Ishikawa (cell line): ENCODE measurements at regions not wholly inside any gene's neighbourhood (a gene's known extent, or its start where the extent isn't known, plus 50 kb on each side); places are given as distances from the start of the nearest gene placed in this dataset.

Source experiments
- CEBPB ChIP-seq: IDR thresholded peaks from 2 replicates; pipeline ENCODE4 v1.6.1; 2012
- CREB1 ChIP-seq: IDR thresholded peaks from 2 replicates; pipeline ENCODE4 v1.6.1; 2012; ENCODE audit warnings: low read depth
- EGR1 ChIP-seq: IDR thresholded peaks from 2 replicates; pipeline ENCODE4 v1.6.1; 2012
- EP300 ChIP-seq: IDR thresholded peaks from 2 replicates; pipeline ENCODE4 v1.6.1; 2012; ENCODE audit warnings: borderline replicate concordance
- FOXM1 ChIP-seq: IDR thresholded peaks from 2 replicates; pipeline ENCODE4 v1.6.1; 2012; ENCODE audit warnings: low read depth, borderline replicate concordance
- NFIC ChIP-seq: IDR thresholded peaks from 2 replicates; pipeline ENCODE4 v1.6.1; 2012
- RAD21 ChIP-seq: IDR thresholded peaks from 2 replicates; pipeline ENCODE4 v1.6.1; 2012; ENCODE audit warnings: low read depth
- TAF1 ChIP-seq: IDR thresholded peaks from 2 replicates; pipeline ENCODE4 v1.6.1; 2012; ENCODE audit warnings: low read depth, mild to moderate bottlenecking
- TCF12 ChIP-seq: IDR thresholded peaks from 2 replicates; pipeline ENCODE4 v1.6.1; 2012; ENCODE audit warnings: low read depth
- TEAD4 ChIP-seq: IDR thresholded peaks from 2 replicates; pipeline ENCODE4 v1.6.1; 2012
- YY1 ChIP-seq: IDR thresholded peaks from 2 replicates; pipeline ENCODE4 v1.6.1; 2012; ENCODE audit warnings: low read depth
- ZBTB7A ChIP-seq: IDR thresholded peaks from 2 replicates; pipeline ENCODE4 v1.6.1; 2012; ENCODE audit warnings: low read depth
- TF ChIP-seq, protein P1 (sequence below): IDR thresholded peaks from 2 replicates; pipeline ENCODE4 v1.6.1; 2012; ENCODE audit warnings: low read depth, mild to moderate bottlenecking
- TF ChIP-seq, protein P2 (sequence below): IDR thresholded peaks from 2 replicates; pipeline ENCODE4 v1.6.1; 2012
- TF ChIP-seq, protein P3 (sequence below): IDR thresholded peaks from 2 replicates; pipeline ENCODE4 v1.6.1; 2012

DNA sequence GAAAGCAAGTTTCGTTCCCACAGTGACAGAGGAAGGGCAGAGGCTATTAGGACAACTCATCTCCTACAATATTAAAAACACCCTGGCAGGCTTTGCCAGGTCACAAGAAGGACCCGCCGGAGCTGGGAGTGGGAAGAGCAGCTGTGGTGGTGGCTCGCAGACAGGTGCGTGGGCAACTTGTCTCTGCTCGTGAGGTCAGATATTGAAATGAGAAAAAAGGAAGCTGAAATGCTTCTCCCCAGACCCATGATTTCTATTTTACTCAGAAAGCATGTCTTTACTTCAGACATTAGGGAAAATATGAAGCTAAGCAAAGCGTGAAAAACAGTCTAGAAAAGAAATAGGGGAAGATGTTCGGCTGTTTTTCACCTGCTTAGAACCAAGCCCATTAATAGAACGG lies 166.3 kb upstream of the EEF1E1 start:
- TF ChIP-seq, protein P1, sequence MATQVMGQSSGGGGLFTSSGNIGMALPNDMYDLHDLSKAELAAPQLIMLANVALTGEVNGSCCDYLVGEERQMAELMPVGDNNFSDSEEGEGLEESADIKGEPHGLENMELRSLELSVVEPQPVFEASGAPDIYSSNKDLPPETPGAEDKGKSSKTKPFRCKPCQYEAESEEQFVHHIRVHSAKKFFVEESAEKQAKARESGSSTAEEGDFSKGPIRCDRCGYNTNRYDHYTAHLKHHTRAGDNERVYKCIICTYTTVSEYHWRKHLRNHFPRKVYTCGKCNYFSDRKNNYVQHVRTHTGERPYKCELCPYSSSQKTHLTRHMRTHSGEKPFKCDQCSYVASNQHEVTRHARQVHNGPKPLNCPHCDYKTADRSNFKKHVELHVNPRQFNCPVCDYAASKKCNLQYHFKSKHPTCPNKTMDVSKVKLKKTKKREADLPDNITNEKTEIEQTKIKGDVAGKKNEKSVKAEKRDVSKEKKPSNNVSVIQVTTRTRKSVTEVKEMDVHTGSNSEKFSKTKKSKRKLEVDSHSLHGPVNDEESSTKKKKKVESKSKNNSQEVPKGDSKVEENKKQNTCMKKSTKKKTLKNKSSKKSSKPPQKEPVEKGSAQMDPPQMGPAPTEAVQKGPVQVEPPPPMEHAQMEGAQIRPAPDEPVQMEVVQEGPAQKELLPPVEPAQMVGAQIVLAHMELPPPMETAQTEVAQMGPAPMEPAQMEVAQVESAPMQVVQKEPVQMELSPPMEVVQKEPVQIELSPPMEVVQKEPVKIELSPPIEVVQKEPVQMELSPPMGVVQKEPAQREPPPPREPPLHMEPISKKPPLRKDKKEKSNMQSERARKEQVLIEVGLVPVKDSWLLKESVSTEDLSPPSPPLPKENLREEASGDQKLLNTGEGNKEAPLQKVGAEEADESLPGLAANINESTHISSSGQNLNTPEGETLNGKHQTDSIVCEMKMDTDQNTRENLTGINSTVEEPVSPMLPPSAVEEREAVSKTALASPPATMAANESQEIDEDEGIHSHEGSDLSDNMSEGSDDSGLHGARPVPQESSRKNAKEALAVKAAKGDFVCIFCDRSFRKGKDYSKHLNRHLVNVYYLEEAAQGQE = no peak
- TF ChIP-seq, protein P2, sequence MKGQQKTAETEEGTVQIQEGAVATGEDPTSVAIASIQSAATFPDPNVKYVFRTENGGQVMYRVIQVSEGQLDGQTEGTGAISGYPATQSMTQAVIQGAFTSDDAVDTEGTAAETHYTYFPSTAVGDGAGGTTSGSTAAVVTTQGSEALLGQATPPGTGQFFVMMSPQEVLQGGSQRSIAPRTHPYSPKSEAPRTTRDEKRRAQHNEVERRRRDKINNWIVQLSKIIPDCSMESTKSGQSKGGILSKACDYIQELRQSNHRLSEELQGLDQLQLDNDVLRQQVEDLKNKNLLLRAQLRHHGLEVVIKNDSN = no peak
- TF ChIP-seq CEBPB = no peak

DNA sequence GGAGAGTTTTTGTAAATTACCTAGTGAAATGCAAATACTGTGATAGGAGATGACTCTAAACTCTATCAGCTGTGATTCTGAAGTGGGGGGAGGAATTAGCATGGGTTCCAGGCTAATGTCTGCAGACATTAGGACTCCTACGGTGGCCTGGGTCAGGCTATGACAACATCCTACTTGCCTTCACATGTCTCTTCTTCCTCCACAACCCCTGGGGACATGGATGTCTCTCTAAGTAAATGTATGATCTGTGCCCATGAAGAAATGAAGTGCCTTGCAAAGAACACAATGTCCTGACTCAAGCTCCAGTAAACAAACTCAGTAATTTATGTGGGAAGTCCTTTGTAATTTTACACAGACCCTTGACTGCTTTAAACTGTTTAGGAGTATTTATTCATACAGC lies 165.8 kb upstream of the EEF1E1 start:
- TF ChIP-seq, protein P1 = no peak
- TF ChIP-seq, protein P2 = no peak
- TF ChIP-seq RAD21 (no peak), TAF1 (no peak), EGR1 (no peak), TCF12 (no peak), NFIC (no peak), ZBTB7A (no peak), YY1 (no peak), CEBPB (no peak), FOXM1 (no peak), EP300 (no peak), TEAD4 (no peak)
- TF ChIP-seq, protein P3, sequence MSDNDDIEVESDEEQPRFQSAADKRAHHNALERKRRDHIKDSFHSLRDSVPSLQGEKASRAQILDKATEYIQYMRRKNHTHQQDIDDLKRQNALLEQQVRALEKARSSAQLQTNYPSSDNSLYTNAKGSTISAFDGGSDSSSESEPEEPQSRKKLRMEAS = no peak

DNA sequence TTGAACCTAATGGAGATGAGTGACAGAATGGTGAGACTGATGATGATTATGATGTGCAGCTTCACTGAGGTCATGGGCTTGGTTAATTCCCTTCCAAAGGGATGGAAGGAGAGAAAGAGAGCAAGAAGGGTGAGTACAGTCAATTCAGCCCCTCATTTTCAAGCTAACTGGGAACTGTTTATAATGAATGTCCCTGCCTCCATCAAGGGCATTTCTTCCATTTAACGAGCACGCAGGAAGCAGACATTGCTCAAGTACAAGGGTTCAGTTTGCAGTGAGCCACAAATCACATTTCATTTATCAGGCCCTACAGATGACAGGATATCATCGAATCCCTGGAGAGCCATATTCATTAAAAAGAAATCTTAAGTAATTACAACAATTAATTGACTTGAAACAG lies 158.3 kb upstream of the EEF1E1 start:
- TF ChIP-seq CEBPB (no peak), CREB1 (no peak), ZBTB7A (no peak), EP300 (no peak), TCF12 (no peak), NFIC (no peak), YY1 (no peak), TEAD4 (no peak), EGR1 (no peak)
- TF ChIP-seq, protein P1 = no peak

DNA sequence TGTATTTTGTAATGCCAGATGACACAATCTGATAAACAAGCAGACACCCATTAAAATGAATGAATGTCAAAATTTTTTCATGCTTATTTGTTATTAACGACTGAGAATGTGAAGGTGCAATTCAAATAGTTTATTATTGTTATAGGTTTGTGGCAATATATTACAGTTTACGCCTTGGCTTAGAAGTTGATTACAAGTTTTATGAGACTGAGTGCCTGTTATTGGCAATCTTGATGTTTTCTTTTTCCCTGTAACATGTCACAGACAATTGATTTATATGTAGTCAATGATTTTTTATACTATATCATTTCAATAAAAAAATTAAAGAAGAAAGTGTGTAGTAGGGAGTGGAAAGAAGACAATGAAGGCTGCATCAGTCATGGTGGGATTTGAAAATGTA lies 144.1 kb upstream of the EEF1E1 start:
- TF ChIP-seq TEAD4 = no peak
- no peak for TF ChIP-seq EGR1
- TF ChIP-seq RAD21 = no peak
- TF ChIP-seq TCF12 = no peak
- TF ChIP-seq, protein P1 = no peak
- TF ChIP-seq NFIC = no peak
- TF ChIP-seq, protein P3 = no peak
- no peak for TF ChIP-seq FOXM1
- TF ChIP-seq CREB1 = no peak
